ENCODE measurements at regions not wholly inside any gene's neighbourhood (a gene's known extent, or its start where the extent isn't known, plus 50 kb on each side); places are given as distances from the start of the nearest gene placed in this dataset.

DNA sequence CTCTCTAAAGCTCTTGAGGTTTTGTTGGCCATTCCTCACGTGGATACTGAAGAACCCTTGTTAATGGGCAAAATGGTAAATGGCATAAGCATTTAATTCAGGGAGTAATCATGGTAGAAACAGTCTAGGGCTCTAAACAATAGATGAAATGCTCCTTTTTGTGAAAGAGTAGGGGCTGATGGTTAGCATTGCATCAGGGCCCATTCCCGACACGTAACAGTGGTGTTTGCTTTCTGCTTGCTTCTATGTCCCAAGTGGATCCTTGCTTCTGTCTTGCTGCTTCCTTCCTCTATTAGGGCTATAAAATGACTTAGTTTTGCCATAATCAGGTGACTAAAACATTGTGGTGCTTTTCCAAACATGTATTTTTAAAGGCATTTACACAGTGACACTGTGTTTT is 230.9 kb upstream of the AFF2 start:
- Histone ChIP-seq H3K36me3 (no peaks in the 10 kb centered on the region), H3K4me3 (no peak overlapping the region), H3K27me3 (no peaks in the 10 kb centered on the region), H3K9me3 (no peaks in the 10 kb centered on the region), H3K4me1 (no peaks in the 10 kb centered on the region), H3K27ac (no peak overlapping the region)
- DNase-seq (ENCODE audit: low spot score in 2 of 2): no peak
- no peak for TF ChIP-seq EP300 (IDR thresholded peaks at IDR 0.05)
- WGBS, 2 donors: 57 to 75% methylated on average over 2 to 3 of the region's 3 CpGs

DNA sequence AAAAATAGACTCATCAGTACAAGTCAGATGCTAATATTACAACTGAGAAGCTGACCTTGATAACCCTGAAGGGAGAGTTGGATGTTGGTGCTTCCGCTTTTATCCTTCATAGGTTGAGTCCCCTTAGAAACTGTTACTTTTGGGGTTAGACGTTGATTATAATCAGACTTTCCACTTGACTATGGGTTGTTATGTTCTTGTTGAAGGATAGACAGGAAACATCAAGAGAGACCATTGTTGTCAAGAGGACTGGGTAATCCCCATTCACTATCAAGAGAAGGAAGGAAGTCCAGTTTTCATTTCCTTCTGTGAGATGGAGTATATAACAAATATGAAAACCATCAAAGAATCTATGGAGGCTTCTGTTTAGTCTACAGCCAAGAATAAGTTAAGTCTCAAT is 229.9 kb upstream of the AFF2 start:
- Histone ChIP-seq H3K36me3 (no peaks in the 10 kb centered on the region), H3K27me3 (no peaks in the 10 kb centered on the region), H3K4me1 (no peaks in the 10 kb centered on the region), H3K27ac (no peak overlapping the region), H3K9me3 (no peaks in the 10 kb centered on the region), H3K4me3 (no peak overlapping the region)
- no peak for DNase-seq (ENCODE audit: low spot score in 2 of 2)
- 63 to 69% methylated on average over 2 of the region's 2 CpGs for WGBS, 2 donors
- TF ChIP-seq, protein P1, sequence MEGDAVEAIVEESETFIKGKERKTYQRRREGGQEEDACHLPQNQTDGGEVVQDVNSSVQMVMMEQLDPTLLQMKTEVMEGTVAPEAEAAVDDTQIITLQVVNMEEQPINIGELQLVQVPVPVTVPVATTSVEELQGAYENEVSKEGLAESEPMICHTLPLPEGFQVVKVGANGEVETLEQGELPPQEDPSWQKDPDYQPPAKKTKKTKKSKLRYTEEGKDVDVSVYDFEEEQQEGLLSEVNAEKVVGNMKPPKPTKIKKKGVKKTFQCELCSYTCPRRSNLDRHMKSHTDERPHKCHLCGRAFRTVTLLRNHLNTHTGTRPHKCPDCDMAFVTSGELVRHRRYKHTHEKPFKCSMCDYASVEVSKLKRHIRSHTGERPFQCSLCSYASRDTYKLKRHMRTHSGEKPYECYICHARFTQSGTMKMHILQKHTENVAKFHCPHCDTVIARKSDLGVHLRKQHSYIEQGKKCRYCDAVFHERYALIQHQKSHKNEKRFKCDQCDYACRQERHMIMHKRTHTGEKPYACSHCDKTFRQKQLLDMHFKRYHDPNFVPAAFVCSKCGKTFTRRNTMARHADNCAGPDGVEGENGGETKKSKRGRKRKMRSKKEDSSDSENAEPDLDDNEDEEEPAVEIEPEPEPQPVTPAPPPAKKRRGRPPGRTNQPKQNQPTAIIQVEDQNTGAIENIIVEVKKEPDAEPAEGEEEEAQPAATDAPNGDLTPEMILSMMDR (IDR thresholded peaks at IDR 0.05): no peak
- no peak for TF ChIP-seq POLR2A (IDR thresholded peaks at IDR 0.05)

DNA sequence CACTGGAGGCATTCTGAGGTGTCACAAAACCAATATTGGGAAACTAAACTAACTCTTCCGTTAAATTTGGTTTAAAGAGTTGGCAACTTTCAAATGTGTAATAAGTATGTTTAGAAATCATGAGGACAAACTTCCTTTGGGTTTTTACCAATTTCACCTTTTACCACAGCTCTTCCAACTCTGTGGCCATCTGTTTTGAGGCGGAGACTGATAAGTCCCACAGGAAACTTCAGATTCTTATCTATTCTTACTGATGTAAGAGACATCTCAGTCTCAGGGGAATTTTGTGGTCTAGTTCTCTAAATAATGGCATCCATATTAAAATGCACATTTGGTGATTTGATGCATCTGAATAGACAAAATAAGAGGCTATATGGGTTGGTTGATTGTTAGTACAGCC is 229.2 kb upstream of the AFF2 start:
- H3K4me1 ChIP-seq: no peaks in the 10 kb centered on the region
- H3K27ac ChIP-seq: no peak overlapping the region
- DNase-seq (ENCODE audit: low spot score in 2 of 2): no peak
- no peaks in the 10 kb centered on the region for H3K36me3 ChIP-seq
- H3K4me3 ChIP-seq: no peak overlapping the region
- WGBS, 2 donors: 60% methylated on average over 2 of the region's 2 CpGs
- H3K27me3 ChIP-seq: no peaks in the 10 kb centered on the region
- TF ChIP-seq, protein P1 (IDR thresholded peaks at IDR 0.05): no peak
- no peak for TF ChIP-seq POLR2A (IDR thresholded peaks at IDR 0.05)
- TF ChIP-seq EP300 (IDR thresholded peaks at IDR 0.05): no peak
- no peaks in the 10 kb centered on the region for H3K9me3 ChIP-seq

DNA sequence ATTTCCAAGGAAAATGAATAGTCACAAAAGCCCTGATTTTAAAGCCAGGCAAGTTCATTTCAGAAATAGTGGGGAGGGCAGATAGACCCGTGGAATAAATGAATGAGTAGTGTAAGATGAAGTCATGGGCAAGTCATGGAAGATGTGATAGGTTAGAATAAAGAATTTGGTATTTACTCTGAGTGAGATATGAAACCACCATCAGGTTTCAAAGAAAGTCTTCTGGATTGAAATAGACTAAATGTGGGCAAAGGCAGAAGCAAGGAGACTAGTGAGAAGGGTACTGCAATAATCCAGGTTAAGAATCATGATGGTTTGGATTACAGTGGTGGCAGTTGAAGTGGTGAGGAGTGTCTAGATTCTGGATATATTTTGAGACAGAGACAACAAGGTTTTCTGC is 218.5 kb upstream of the AFF2 start:
- WGBS, 2 donors: 14 to 42% methylated on average over 1 of the region's 1 CpG
- H3K4me3 ChIP-seq: no peak overlapping the region
- TF ChIP-seq, protein P1 (IDR thresholded peaks at IDR 0.05): no peak
- TF ChIP-seq EP300 (IDR thresholded peaks at IDR 0.05) (no peak), POLR2A (IDR thresholded peaks at IDR 0.05) (no peak)
- no peaks in the 10 kb centered on the region for H3K36me3 ChIP-seq
- no peak for DNase-seq (ENCODE audit: low spot score in 2 of 2)
- no peaks in the 10 kb centered on the region for H3K4me1 ChIP-seq
- no peaks in the 10 kb centered on the region for H3K27me3 ChIP-seq
- H3K27ac ChIP-seq: no peak overlapping the region
- H3K9me3 ChIP-seq: no peaks in the 10 kb centered on the region

DNA sequence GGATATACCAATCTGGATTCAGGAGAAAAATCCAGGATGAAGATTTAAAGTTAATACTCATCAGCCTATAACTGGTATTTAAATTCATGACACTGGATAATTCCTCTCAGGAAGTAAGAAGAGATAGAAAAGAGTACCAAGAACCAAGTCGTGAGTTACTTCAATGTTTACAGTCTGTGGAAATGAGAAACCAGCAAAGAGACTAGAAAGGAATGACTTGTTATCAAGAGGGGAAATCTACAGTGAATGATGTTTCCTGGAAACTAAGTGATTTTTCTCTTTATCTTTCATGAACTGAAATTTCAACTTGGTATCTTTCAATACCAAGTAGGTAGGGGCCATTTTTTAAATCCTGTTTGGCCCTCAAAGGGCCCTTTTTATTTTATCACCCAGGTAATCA is 217.9 kb upstream of the AFF2 start:
- Histone ChIP-seq H3K9me3 (no peaks in the 10 kb centered on the region), H3K4me1 (no peaks in the 10 kb centered on the region), H3K36me3 (no peaks in the 10 kb centered on the region), H3K27me3 (no peaks in the 10 kb centered on the region), H3K27ac (no peak overlapping the region), H3K4me3 (no peak overlapping the region)
- no peak for DNase-seq (ENCODE audit: low spot score in 2 of 2)
- TF ChIP-seq, protein P1 (IDR thresholded peaks at IDR 0.05): no peak
- TF ChIP-seq POLR2A (IDR thresholded peaks at IDR 0.05) (no peak), EP300 (IDR thresholded peaks at IDR 0.05) (no peak)
- 21 to 69% methylated on average over 1 of the region's 1 CpG for WGBS, 2 donors

DNA sequence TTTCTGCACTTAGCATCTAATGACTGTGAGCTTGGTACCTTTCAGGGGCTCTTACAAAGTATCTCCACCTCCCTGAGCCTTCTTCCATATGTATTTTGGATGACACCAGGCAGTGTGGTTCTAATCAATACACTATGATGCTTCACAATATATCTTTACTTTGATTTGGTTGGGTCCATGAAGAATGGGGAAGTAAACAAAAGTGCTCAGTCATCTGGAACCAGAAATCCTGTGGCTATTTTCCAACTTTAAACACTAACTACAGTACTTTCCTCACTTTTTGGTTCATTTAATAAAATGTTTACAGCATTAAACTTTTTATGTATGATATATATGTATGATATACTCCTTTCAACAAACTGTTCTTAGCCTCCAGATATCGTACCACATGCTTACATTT is 216.4 kb upstream of the AFF2 start:
- 75 to 94% methylated on average over 1 of the region's 1 CpG for WGBS, 2 donors
- H3K4me3 ChIP-seq: no peak overlapping the region
- no peaks in the 10 kb centered on the region for H3K9me3 ChIP-seq
- TF ChIP-seq POLR2A (IDR thresholded peaks at IDR 0.05) (no peak), EP300 (IDR thresholded peaks at IDR 0.05) (no peak)
- TF ChIP-seq, protein P1 (IDR thresholded peaks at IDR 0.05): no peak
- H3K36me3 ChIP-seq: no peaks in the 10 kb centered on the region
- no peaks in the 10 kb centered on the region for H3K27me3 ChIP-seq
- H3K4me1 ChIP-seq: no peaks in the 10 kb centered on the region
- H3K27ac ChIP-seq: no peak overlapping the region
- no peak for DNase-seq (ENCODE audit: low spot score in 2 of 2)
